ENCODE measurements at regions not wholly inside any gene's neighbourhood (a gene's known extent, or its start where the extent isn't known, plus 50 kb on each side); places are given as distances from the start of the nearest gene placed in this dataset.

GRCh38 chr17:17425005-17425404 lies 51.8 kb upstream of the MED9 start:
- Histone ChIP-seq H3K4me3 (ENCODE audit: extremely low read depth, insufficient read depth, low read length, poor library complexity, severe bottlenecking) (no peak overlapping the region), H3K36me3 (ENCODE audit: control insufficient read depth, insufficient read depth, low read length) (no peaks in the 10 kb centered on the region), H3K4me1 (ENCODE audit: control insufficient read depth, insufficient read depth, low read length, poor library complexity, severe bottlenecking) (no peaks in the 10 kb centered on the region), H3K9me3 (ENCODE audit: control insufficient read depth, low read length) (peaks cover 26% of the 10 kb centered on the region), H3K27ac (ENCODE audit: low read depth, low read length, severe bottlenecking) (no peak overlapping the region)
- 90 to 93% methylated on average over 7 of the region's 7 CpGs for WGBS, 2 experiments (ENCODE audit: insufficient coverage in 2 of 2)

GRCh38 chr17:17425591-17425990 lies 51.2 kb upstream of the MED9 start:
- WGBS, 2 experiments (ENCODE audit: insufficient coverage in 2 of 2): 60 to 94% methylated on average over 1 to 2 of the region's 4 CpGs
- no peaks in the 10 kb centered on the region for H3K4me1 ChIP-seq (ENCODE audit: control insufficient read depth, insufficient read depth, low read length, poor library complexity, severe bottlenecking)
- no peak overlapping the region for H3K27ac ChIP-seq (ENCODE audit: low read depth, low read length, severe bottlenecking)
- H3K4me3 ChIP-seq (ENCODE audit: extremely low read depth, insufficient read depth, low read length, poor library complexity, severe bottlenecking): no peak overlapping the region
- H3K36me3 ChIP-seq (ENCODE audit: control insufficient read depth, insufficient read depth, low read length): no peaks in the 10 kb centered on the region
- H3K9me3 ChIP-seq (ENCODE audit: control insufficient read depth, low read length): peaks cover 29% of the 10 kb centered on the region

GRCh38 chr17:17426184-17426583 lies 50.6 kb upstream of the MED9 start:
- Histone ChIP-seq H3K27ac (ENCODE audit: low read depth, low read length, severe bottlenecking) (no peak overlapping the region), H3K9me3 (ENCODE audit: control insufficient read depth, low read length) (peaks cover 29% of the 10 kb centered on the region), H3K4me3 (ENCODE audit: extremely low read depth, insufficient read depth, low read length, poor library complexity, severe bottlenecking) (no peak overlapping the region), H3K4me1 (ENCODE audit: control insufficient read depth, insufficient read depth, low read length, poor library complexity, severe bottlenecking) (no peaks in the 10 kb centered on the region), H3K36me3 (ENCODE audit: control insufficient read depth, insufficient read depth, low read length) (no peaks in the 10 kb centered on the region)
- WGBS, 2 experiments (ENCODE audit: insufficient coverage in 2 of 2): 89% methylated on average over 4 of the region's 4 CpGs
